Astrocyte (in vitro differentiated cells and primary cell): ENCODE measurements at regions not wholly inside any gene's neighbourhood (a gene's known extent, or its start where the extent isn't known, plus 50 kb on each side); places are given as distances from the start of the nearest gene placed in this dataset.
"Not testable (repeated sequence)": the region's sequence is repeated elsewhere in the genome, so short reads cannot be mapped to it uniquely, and the experiment has no call there.

Source experiments
- EZH2 ChIP-seq: IDR thresholded peaks from 2 replicates; pipeline ENCODE4 v1.6.1; 2012; ENCODE audit warnings: mild to moderate bottlenecking, low read length, inconsistent platforms; ENCODE audit not compliant: insufficient read depth
- TF ChIP-seq, protein P1 (sequence below): IDR thresholded peaks from 2 replicates; pipeline ENCODE4 v1.5.1; 2011; ENCODE audit warnings: low read depth, mild to moderate bottlenecking, inconsistent platforms, low read length, moderate library complexity; ENCODE audit not compliant: insufficient read depth

GRCh38 chr6:150493552-150493951 lies 106.1 kb upstream of the PLEKHG1 start:
- not testable (repeated sequence) for TF ChIP-seq EZH2
- TF ChIP-seq, protein P1, sequence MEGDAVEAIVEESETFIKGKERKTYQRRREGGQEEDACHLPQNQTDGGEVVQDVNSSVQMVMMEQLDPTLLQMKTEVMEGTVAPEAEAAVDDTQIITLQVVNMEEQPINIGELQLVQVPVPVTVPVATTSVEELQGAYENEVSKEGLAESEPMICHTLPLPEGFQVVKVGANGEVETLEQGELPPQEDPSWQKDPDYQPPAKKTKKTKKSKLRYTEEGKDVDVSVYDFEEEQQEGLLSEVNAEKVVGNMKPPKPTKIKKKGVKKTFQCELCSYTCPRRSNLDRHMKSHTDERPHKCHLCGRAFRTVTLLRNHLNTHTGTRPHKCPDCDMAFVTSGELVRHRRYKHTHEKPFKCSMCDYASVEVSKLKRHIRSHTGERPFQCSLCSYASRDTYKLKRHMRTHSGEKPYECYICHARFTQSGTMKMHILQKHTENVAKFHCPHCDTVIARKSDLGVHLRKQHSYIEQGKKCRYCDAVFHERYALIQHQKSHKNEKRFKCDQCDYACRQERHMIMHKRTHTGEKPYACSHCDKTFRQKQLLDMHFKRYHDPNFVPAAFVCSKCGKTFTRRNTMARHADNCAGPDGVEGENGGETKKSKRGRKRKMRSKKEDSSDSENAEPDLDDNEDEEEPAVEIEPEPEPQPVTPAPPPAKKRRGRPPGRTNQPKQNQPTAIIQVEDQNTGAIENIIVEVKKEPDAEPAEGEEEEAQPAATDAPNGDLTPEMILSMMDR = not testable (repeated sequence)
